Calu3 (cell line): ENCODE measurements at regions not wholly inside any gene's neighbourhood (a gene's known extent, or its start where the extent isn't known, plus 50 kb on each side); places are given as distances from the start of the nearest gene placed in this dataset.

Source experiments
- BruUV-seq: library from RNA; stranded (reverse); fragments of 400-500 nt; replicated peaks from 2 replicates; lab custom pipeline; 2021; lab: Mats Ljungman, UMichigan
- CTCF ChIA-PET: fragments of 300-600 bp; sonication (Branson Sonifier 250); formaldehyde crosslinking; loops from one replicate; lab custom pipeline; 2022; ENCODE audit warnings: antibody characterized with exemption; lab: Charles Lee
- DNase-seq: peaks from one replicate; pipeline ENCODE4 v3.0.0; 2022
- H3K27ac Mint-ChIP-seq: one replicate; pipeline ENCODE4 v1.8.0; 2022; ENCODE audit warnings: mixed read lengths; ENCODE audit not compliant: unreplicated experiment
- H3K27me3 Mint-ChIP-seq: one replicate; pipeline ENCODE4 v1.8.0; 2022; ENCODE audit warnings: mixed read lengths; ENCODE audit not compliant: unreplicated experiment
- H3K36me3 Mint-ChIP-seq: one replicate; pipeline ENCODE4 v1.8.0; 2022; ENCODE audit warnings: mild to moderate bottlenecking, moderate library complexity, mixed read lengths; ENCODE audit not compliant: insufficient read depth, unreplicated experiment
- H3K4me1 Mint-ChIP-seq: one replicate; pipeline ENCODE4 v1.8.0; 2022; ENCODE audit warnings: mild to moderate bottlenecking, low read depth, mixed read lengths; ENCODE audit not compliant: unreplicated experiment
- H3K4me3 Mint-ChIP-seq: one replicate; pipeline ENCODE4 v1.8.0; 2022; ENCODE audit warnings: mild to moderate bottlenecking, low read depth, moderate library complexity, mixed read lengths; ENCODE audit not compliant: unreplicated experiment
- H3K9me3 Mint-ChIP-seq: one replicate; pipeline ENCODE4 v1.8.0; 2022; ENCODE audit warnings: low read depth, mixed read lengths; ENCODE audit not compliant: unreplicated experiment
- intact Hi-C: fragments of 100-400 bp; cut with micrococcal nuclease; formaldehyde crosslinking; loops from one replicate; pipeline ENCODE4 v1.10.0; 2022; ENCODE audit not compliant: unreplicated experiment
- TF ChIP-seq, protein P1 (sequence below): fragments of 200-600 bp; IDR thresholded peaks from one replicate; pipeline ENCODE4 v1.8.0; 2022; ENCODE audit warnings: antibody characterized with exemption; ENCODE audit not compliant: unreplicated experiment

DNA sequence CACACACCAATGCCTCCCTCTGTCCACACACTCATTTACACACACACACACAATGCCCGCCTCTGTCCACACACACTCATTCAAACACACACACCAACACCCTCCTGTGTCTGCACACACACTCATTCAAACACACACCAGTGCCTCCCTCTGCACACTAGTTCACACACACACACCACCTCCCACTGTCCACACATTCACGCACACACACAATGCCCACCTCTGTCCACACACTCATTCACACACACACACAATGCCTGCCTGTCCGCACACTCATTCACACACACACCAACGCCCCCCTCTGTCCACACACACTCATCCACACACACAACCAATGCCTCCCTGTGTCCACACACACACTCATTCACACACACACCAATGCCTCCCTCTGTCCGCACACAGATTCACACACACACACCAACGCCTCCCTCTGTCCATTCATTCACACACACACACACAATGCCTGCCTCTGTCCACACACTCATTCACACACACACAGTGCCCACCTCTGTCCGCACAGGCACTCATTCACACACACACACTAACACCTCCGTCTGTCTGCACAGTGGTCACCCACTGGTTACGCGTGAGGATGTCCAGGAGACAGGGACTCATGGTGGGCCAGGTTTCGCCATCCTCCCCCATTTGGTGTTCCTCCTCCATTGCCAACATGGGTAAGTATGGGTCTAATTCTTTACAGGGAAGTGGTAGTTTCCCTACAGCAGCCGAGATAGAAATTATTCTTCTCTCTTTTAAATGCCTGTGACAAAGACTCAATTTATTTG, 62.4 kb upstream of the THBS2 start:
- no peaks in the 10 kb centered on the region for H3K9me3 Mint-ChIP-seq
- DNase-seq: no peak
- H3K36me3 Mint-ChIP-seq: no peaks in the 10 kb centered on the region
- no peak overlapping the region for H3K4me3 Mint-ChIP-seq
- H3K27ac Mint-ChIP-seq: no peak overlapping the region
- no peaks in the 10 kb centered on the region for H3K4me1 Mint-ChIP-seq
- intact Hi-C loops: no loop called here
- CTCF ChIA-PET: no interaction called here
- BruUV-seq: no TSS peak
- no peaks in the 10 kb centered on the region for H3K27me3 Mint-ChIP-seq
- TF ChIP-seq, protein P1, sequence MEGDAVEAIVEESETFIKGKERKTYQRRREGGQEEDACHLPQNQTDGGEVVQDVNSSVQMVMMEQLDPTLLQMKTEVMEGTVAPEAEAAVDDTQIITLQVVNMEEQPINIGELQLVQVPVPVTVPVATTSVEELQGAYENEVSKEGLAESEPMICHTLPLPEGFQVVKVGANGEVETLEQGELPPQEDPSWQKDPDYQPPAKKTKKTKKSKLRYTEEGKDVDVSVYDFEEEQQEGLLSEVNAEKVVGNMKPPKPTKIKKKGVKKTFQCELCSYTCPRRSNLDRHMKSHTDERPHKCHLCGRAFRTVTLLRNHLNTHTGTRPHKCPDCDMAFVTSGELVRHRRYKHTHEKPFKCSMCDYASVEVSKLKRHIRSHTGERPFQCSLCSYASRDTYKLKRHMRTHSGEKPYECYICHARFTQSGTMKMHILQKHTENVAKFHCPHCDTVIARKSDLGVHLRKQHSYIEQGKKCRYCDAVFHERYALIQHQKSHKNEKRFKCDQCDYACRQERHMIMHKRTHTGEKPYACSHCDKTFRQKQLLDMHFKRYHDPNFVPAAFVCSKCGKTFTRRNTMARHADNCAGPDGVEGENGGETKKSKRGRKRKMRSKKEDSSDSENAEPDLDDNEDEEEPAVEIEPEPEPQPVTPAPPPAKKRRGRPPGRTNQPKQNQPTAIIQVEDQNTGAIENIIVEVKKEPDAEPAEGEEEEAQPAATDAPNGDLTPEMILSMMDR: no peak

DNA sequence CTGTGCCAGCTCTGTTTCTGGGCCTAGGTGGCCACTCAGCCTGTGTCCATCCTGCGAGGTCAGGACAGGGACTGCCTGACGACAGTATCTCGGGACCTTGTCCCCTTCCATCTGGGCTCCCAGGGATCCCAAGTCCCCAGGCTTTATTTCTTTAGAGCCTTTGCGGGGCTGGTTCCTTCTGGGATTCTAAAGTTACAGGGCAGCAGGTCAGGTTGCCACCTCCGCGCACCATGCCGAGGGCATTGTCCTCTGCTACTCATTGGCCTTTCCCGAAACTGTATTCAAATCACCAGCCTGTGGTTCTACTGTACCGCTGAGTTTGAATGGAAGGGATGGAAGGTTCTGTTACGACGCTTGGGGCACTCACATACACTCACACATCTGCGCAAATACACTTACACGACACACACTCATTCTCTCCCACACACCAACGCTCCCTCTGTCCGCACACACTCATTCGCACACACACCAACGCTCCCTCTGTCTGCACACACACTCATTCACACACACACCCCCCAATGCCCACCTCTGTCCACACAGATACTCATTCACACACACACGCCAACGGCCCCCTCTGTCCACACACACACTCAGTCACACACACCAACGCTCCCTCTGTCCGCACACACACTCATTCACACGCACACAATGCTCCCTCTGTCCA, 59.8 kb upstream of the THBS2 start:
- TF ChIP-seq, protein P1: no peak
- intact Hi-C loops: no loop called here
- no peaks in the 10 kb centered on the region for H3K9me3 Mint-ChIP-seq
- no peak overlapping the region for H3K27ac Mint-ChIP-seq
- no peaks in the 10 kb centered on the region for H3K27me3 Mint-ChIP-seq
- no TSS peak for BruUV-seq
- H3K4me3 Mint-ChIP-seq: no peak overlapping the region
- no peak for DNase-seq
- no peaks in the 10 kb centered on the region for H3K4me1 Mint-ChIP-seq
- no peaks in the 10 kb centered on the region for H3K36me3 Mint-ChIP-seq
- CTCF ChIA-PET: no interaction called here

DNA sequence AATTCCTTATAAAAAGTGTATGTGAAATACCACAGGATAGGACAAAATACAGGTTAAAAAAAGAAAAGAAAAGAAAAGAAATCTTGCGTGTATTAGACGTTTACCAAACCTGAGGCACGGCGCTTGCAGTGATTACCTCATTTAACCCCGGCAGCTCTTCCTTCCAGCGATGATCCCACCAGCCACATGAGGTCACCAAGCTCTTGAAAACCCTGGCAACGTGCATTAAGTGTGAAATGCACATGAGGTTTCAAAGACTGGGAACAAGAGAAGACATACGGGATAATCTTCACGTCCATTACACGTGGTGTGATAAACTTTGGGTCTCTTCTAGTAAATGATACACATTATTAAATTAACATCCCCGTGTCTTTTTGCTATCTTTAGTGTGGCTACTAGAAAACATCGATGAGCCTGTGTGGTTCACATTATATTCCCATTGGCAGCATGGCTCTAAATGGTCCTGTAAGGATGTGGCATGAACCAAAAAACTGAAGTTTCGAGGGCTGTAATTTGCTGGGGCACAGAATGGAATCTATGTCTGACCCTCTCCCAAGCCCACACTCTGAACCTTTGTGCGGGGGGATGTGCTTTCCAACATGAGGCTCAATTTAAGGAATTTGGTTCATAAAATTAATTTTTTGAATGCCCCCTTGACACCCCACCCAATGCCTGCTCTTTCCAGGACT, 59.2 kb upstream of the THBS2 start:
- Mint-ChIP-seq H3K27me3 (no peaks in the 10 kb centered on the region), H3K4me3 (no peak overlapping the region), H3K36me3 (no peaks in the 10 kb centered on the region), H3K27ac (no peak overlapping the region), H3K9me3 (no peaks in the 10 kb centered on the region), H3K4me1 (no peaks in the 10 kb centered on the region)
- BruUV-seq: no TSS peak
- intact Hi-C loops: no loop called here
- no peak for DNase-seq
- CTCF ChIA-PET: no interaction called here
- TF ChIP-seq, protein P1: no peak

DNA sequence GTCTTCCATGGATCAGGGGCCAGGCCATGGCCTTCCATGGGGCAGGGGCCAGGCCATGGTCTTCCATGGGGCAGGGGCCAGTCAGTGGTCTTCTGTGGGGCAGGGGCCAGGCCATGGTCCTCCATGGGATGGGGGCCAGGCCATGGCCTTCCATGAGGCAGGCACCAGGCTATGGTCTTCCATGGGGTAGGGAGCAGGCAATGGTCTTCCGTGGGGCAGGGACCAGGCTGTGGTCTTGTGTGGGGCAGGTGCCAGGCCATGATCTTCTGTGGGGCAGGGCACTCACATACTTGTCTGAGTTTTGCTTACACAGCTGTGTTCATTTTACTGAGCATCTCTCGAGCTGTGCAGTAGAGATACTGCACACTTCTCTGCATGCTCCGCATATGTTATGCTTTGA, 57.3 kb upstream of the THBS2 start:
- Mint-ChIP-seq H3K27me3 (no peaks in the 10 kb centered on the region), H3K27ac (no peak overlapping the region), H3K4me3 (no peak overlapping the region), H3K9me3 (no peaks in the 10 kb centered on the region), H3K36me3 (no peaks in the 10 kb centered on the region), H3K4me1 (no peaks in the 10 kb centered on the region)
- intact Hi-C loops: no loop called here
- TF ChIP-seq, protein P1: no peak
- CTCF ChIA-PET: no interaction called here
- BruUV-seq: no TSS peak
- DNase-seq: no peak
